ENCODE measurements at regions not wholly inside any gene's neighbourhood (a gene's known extent, or its start where the extent isn't known, plus 50 kb on each side); places are given as distances from the start of the nearest gene placed in this dataset.
A peak's percentile ranks its signal among the peaks of the same experiment; 100 is the strongest.

DNA sequence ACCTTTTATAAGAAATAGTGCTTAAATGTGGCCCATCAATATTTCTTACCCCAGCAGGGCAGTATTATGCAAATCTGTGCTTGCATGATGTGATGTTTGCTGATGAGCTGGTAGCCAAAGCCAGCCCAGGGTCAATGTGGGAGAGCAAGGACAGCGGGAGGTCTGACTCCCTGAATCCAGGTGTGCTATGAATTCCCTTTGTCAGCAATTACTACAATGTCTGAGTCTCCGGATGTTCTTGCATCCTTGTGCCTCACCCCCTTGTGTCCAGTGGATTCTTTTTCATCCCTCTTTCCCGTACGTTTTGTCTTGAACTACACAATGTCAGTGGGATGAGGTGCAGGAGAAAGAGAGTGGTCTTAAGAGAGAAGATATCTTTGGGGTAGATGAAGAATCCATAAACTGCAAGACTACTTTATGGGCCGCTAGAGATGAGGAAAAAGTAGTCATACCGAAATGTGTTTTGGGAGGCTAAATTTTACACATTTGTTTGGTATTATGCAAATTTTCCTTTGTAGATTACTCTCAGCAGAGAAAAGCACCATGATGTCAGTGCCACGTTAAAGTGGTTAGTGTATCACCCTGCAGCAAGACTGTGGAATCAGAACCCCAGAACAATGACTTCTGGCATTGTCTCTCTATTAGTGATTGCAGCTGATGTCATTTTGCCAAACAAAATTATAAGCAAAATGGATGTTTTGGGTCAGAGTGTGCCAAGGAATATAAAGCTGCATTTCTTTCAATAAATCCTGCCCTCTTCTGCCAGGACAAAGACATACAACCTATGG lies 53.5 kb upstream of the TSHZ3 start:
- no peak overlapping the region for H3K27ac ChIP-seq
- TF ChIP-seq CTCF (IDR thresholded peaks at IDR 0.05): no peak
- H3K36me3 ChIP-seq: no peaks in the 10 kb centered on the region
- no peaks in the 10 kb centered on the region for H3K9me3 ChIP-seq
- ATAC-seq (no peak), DNase-seq (no peak)
- H3K4me3 ChIP-seq: no peak overlapping the region
- peaks cover 0 to 26% of the 10 kb centered on the region in 2 donors for H3K27me3 ChIP-seq
- intact Hi-C loops (cut with DNase I): no loop called here
- no peaks in the 10 kb centered on the region for H3K4me1 ChIP-seq

DNA sequence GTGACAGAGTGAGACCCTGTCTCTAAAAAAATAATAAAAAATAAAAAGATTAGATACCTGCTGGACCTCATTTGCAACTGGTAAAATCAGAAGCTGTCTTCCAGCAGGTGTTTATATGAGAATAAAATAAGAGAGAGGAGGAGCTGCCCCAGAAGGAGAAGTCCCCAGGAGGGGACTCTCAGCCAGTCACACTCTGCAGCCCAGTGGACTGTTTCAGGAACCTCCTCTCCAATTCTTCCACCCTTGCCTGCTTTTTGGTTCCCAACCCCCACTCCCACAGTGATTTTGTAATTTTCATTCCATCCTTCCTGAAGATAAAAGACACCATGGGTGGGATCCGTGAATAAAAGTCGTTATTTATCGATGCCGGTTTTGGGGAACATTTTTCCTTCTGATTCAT lies 56.9 kb upstream of the TSHZ3 start:
- Histone ChIP-seq H3K9me3 (no peaks in the 10 kb centered on the region), H3K36me3 (no peaks in the 10 kb centered on the region), H3K27ac (no peak overlapping the region), H3K4me1 (no peaks in the 10 kb centered on the region), H3K4me3 (no peak overlapping the region), H3K27me3 (peaks cover 0 to 7% of the 10 kb centered on the region in 2 donors)
- DNase-seq: no peak
- intact Hi-C loops (cut with DNase I): no loop called here
- ATAC-seq: no peak
- TF ChIP-seq CTCF (IDR thresholded peaks at IDR 0.05): no peak

- TF ChIP-seq CTCF (IDR thresholded peaks at IDR 0.05): no peak
- ATAC-seq (peak; percentile 63), DNase-seq (no peak)
- intact Hi-C loops (cut with DNase I): no loop called here
- Histone ChIP-seq H3K9me3 (no peaks in the 10 kb centered on the region), H3K4me3 (no peak overlapping the region), H3K4me1 (no peaks in the 10 kb centered on the region), H3K36me3 (no peaks in the 10 kb centered on the region), H3K27me3 (no peaks in the 10 kb centered on the region), H3K27ac (no peak overlapping the region)
Measured at GRCh38 chr19:31408460-31409124, 59.4 kb upstream of the TSHZ3 start.

DNA sequence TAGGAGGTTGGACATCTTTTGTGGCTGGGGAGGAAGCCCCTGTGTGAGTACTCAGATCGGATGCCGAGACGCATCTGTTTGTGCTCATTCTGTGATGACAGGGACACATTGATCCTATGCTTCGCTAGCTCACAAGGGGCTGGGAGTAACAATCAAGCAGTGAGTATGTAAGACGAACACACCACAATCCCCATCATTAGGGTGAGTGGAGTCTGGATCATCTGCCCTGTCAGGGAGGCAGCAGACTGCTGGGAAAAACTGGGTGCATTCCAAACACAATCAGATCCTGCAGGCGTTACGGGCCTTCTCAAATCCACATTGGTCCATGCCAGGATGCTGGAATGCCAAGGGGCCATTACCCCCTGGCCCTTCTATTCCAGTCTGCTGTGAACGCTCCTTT lies 64.1 kb upstream of the TSHZ3 start:
- Histone ChIP-seq H3K36me3 (no peaks in the 10 kb centered on the region), H3K4me3 (no peak overlapping the region), H3K27me3 (peaks cover 0 to 16% of the 10 kb centered on the region in 2 donors), H3K9me3 (no peaks in the 10 kb centered on the region), H3K27ac (no peak overlapping the region), H3K4me1 (no peaks in the 10 kb centered on the region)
- DNase-seq (no peak), ATAC-seq (no peak)
- TF ChIP-seq CTCF (IDR thresholded peaks at IDR 0.05): no peak
- intact Hi-C loops (cut with DNase I): no loop called here

DNA sequence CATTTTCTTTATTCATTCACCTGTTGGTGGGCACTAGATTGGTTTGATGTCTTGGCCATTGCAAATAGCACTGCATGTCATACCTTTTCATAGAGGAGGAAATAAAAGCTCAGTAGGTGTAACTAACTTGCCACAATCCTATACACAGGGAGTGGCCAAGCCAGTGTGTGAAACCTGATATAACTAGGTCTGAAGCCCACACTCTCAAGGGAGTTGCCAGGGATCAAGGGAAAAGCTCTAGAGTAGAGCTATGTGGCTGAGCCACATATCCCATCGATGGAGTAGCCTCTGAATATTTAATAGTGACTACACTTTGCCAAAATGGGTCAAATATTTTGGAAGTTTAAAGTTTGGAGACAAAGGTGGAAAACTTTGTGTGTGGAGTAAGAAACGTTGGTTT lies 66.1 kb upstream of the TSHZ3 start:
- DNase-seq (no peak), ATAC-seq (no peak)
- H3K27ac ChIP-seq: no peak overlapping the region
- H3K4me1 ChIP-seq: no peaks in the 10 kb centered on the region
- no peak overlapping the region for H3K4me3 ChIP-seq
- no peaks in the 10 kb centered on the region for H3K36me3 ChIP-seq
- intact Hi-C loops (cut with DNase I): no loop called here
- H3K27me3 ChIP-seq: peaks cover 0 to 22% of the 10 kb centered on the region in 2 donors
- no peaks in the 10 kb centered on the region for H3K9me3 ChIP-seq
- TF ChIP-seq CTCF (IDR thresholded peaks at IDR 0.05): no peak
